K562 (cell line): ENCODE measurements at regions not wholly inside any gene's neighbourhood (a gene's known extent, or its start where the extent isn't known, plus 50 kb on each side); places are given as distances from the start of the nearest gene placed in this dataset.

Source experiments
- ATAC-seq: fragments of 200-7000 bp; cut with Tn5 transposase; 3 replicates; pipeline ENCODE4 v1.9.1; 2020; ENCODE audit warnings: moderate library complexity
- BruUV-seq: library from RNA; stranded (reverse); fragments of 400-500 nt; replicated peaks from 2 replicates; lab custom pipeline; 2021; lab: Mats Ljungman, UMichigan
- CTCF ChIA-PET: fragments of 300-600 bp; formaldehyde crosslinking; extraction: SDS; loops from one replicate; lab custom pipeline; 2021; ENCODE audit warnings: low intra/inter-chr PET ratio; lab: Yijun Ruan, JAX
- POLR2A ChIA-PET: fragments of 300-600, 350-650 bp; sonication (Branson Sonifier 250); formaldehyde crosslinking; extraction: SDS; loops from one replicate; lab custom pipeline; 2021; ENCODE audit warnings: antibody characterized with exemption, inconsistent platforms; lab: Yijun Ruan, JAX
- DNase-seq, 4 experiments: peaks; one replicate each; pipeline versions ENCODE4 v3.0.0 to v3.0.0-alpha.2; 2011 to 2018; ENCODE audit warnings: low spot score in 3 of 4, mixed read lengths in 3 of 4; ENCODE audit errors: extremely low read depth in 1 of 4
- FAIRE-seq: peaks from 2 replicates; lab custom pipeline; 2011; peaks lifted over from hg19 to GRCh38; lab: Jason Lieb, UNC
- H2AFZ ChIP-seq: 2 replicates; pipeline ENCODE4 v1.6.0; 2011; ENCODE audit warnings: low read depth, low read length, control low read depth, inconsistent platforms
- H3K27ac ChIP-seq: fragments of 200-600 bp; 3 replicates; pipeline ENCODE4 v1.8.0; 2011; ENCODE audit warnings: low read depth, mild to moderate bottlenecking, control low read depth, inconsistent platforms, low read length, moderate library complexity, mixed read lengths; ENCODE audit errors: extremely low read depth
- H3K27me3 ChIP-seq, 2 experiments: fragments of 300-600 bp in 1 of 2; 2 replicates in 1 of 2; 3 replicates in 1 of 2; pipeline versions ENCODE4 v1.6.0 to v1.8.0; 2011; ENCODE audit warnings: inconsistent platforms in 2 of 2, low read length in 2 of 2, mild to moderate bottlenecking in 1 of 2, mixed read lengths in 1 of 2, moderate library complexity in 1 of 2; ENCODE audit not compliant: control insufficient read depth in 2 of 2, insufficient read depth in 2 of 2
- H3K36me3 ChIP-seq: fragments of 300-600 bp; 3 replicates; pipeline ENCODE4 v1.8.0; 2011; ENCODE audit warnings: mild to moderate bottlenecking, low read length, inconsistent platforms; ENCODE audit not compliant: control insufficient read depth, insufficient read depth
- H3K4me1 ChIP-seq, 2 experiments: fragments of 200-600 bp in 1 of 2; replicated peaks in 1 of 2; 2 replicates in 1 of 2; 3 replicates in 1 of 2; pipeline versions ENCODE4 v1.5.1 to v1.8.0; 2011; ENCODE audit warnings: inconsistent platforms in 2 of 2, low read length in 2 of 2, mild to moderate bottlenecking in 1 of 2, mixed read lengths in 1 of 2, moderate library complexity in 1 of 2; ENCODE audit not compliant: control insufficient read depth in 2 of 2, insufficient read depth in 2 of 2
- H3K4me2 ChIP-seq: 2 replicates; pipeline ENCODE4 v1.6.1; 2011; ENCODE audit warnings: low read length, control low read depth, inconsistent platforms, mixed read lengths; ENCODE audit not compliant: insufficient read depth
- H3K4me3 ChIP-seq: fragments of 200-600 bp; sonication (generic), shearing (Covaris generic); 2 replicates; pipeline ENCODE4 v1.5.1; 2016; ENCODE audit warnings: control low read depth, inconsistent platforms
- H3K79me2 ChIP-seq: fragments of 200-600 bp; 3 replicates; pipeline ENCODE4 v1.8.0; 2011; ENCODE audit warnings: low read length, inconsistent platforms; ENCODE audit not compliant: control insufficient read depth, insufficient read depth
- H3K9ac ChIP-seq, 2 experiments: 2 replicates each; pipeline versions ENCODE4 v1.6.0 to v1.6.1; 2011; ENCODE audit warnings: low read depth in 2 of 2, low read length in 2 of 2, control low read depth in 1 of 2, inconsistent platforms in 1 of 2, mild to moderate bottlenecking in 1 of 2, mixed read lengths in 1 of 2; ENCODE audit not compliant: insufficient read depth in 1 of 2
- H3K9me1 ChIP-seq: one replicate; pipeline ENCODE4 v1.6.0; 2011; ENCODE audit warnings: inconsistent platforms, mild to moderate bottlenecking, low read length, moderate library complexity; ENCODE audit not compliant: control insufficient read depth, insufficient read depth
- H3K9me3 ChIP-seq: replicated peaks from 2 replicates; pipeline ENCODE4 v1.5.1; 2011; ENCODE audit warnings: low read depth, low read length, inconsistent platforms; ENCODE audit not compliant: control insufficient read depth, insufficient read depth
- H4K20me1 ChIP-seq: replicated peaks from 2 replicates; pipeline ENCODE4 v1.6.1; 2011; ENCODE audit warnings: low read length, inconsistent platforms, mixed read lengths; ENCODE audit not compliant: control insufficient read depth, insufficient read depth
- ADNP ChIP-seq: fragments of 200-800 bp; sonication (Bioruptor generic); IDR thresholded peaks from 2 replicates; pipeline ENCODE4 v1.6.1; 2016; ENCODE audit warnings: missing genetic modification characterization, missing compliant biosample characterization
- COPS2 ChIP-seq: fragments of 450-650 bp; conservative IDR thresholded peaks from 2 replicates; pipeline ENCODE4 v1.6.1; 2016; ENCODE audit warnings: mild to moderate bottlenecking, moderate library complexity
- DACH1 ChIP-seq: fragments of 450-650 bp; IDR thresholded peaks from 2 replicates; pipeline ENCODE4 v1.6.1; 2018; ENCODE audit not compliant: partially characterized antibody
- GATAD2A ChIP-seq: fragments of 450-650 bp; IDR thresholded peaks from 2 replicates; pipeline ENCODE4 v1.6.1; 2017
- HDGF ChIP-seq: fragments of 450-650 bp; IDR thresholded peaks from 2 replicates; pipeline ENCODE4 v1.6.1; 2016
- KDM2B ChIP-seq: fragments of 250-450 bp; sonication (Bioruptor Pico); IDR thresholded peaks from 2 replicates; pipeline ENCODE4 v1.8.0; 2021; ENCODE audit warnings: mild to moderate bottlenecking, moderate library complexity
- MAZ ChIP-seq, 2 experiments: fragments of 450-650 bp in 1 of 2; sonication (generic) in 1 of 2; formaldehyde crosslinking; IDR thresholded peaks in 1 of 2; conservative IDR thresholded peaks in 1 of 2; 2 replicates each; pipeline versions ENCODE4 v1.4.0 to v1.5.0; 2020; ENCODE audit warnings: mild to moderate bottlenecking in 1 of 2, missing genetic modification reagents in 1 of 2
- MCM2 ChIP-seq: fragments of 450-650 bp; IDR thresholded peaks from 2 replicates; pipeline ENCODE4 v1.6.1; 2017; ENCODE audit warnings: low read depth, mild to moderate bottlenecking
- MCM5 ChIP-seq: fragments of 450-650 bp; IDR thresholded peaks from 2 replicates; pipeline ENCODE4 v1.6.1; 2016; ENCODE audit warnings: low read depth
- NBN ChIP-seq: fragments of 450-650 bp; IDR thresholded peaks from 2 replicates; pipeline ENCODE4 v1.6.1; 2016; ENCODE audit warnings: low read depth, mild to moderate bottlenecking
- SIRT6 ChIP-seq: IDR thresholded peaks from one replicate; pipeline ENCODE4 v1.6.1; 2012; ENCODE audit warnings: low read depth, mild to moderate bottlenecking, control low read depth, inconsistent platforms, low read length, moderate library complexity
- SP2 ChIP-seq: IDR thresholded peaks from 2 replicates; pipeline ENCODE4 v1.6.1; 2011; ENCODE audit warnings: mild to moderate bottlenecking, low read depth, low read length, moderate library complexity; ENCODE audit not compliant: poor library complexity, severe bottlenecking; ENCODE audit errors: extremely low read depth
- XRCC3 ChIP-seq: fragments of 450-650 bp; IDR thresholded peaks from 2 replicates; pipeline ENCODE4 v1.6.1; 2017; ENCODE audit warnings: mild to moderate bottlenecking, moderate library complexity
- ZFP91 ChIP-seq: sonication (generic); formaldehyde crosslinking; IDR thresholded peaks from 2 replicates; pipeline ENCODE4 v1.8.0; 2022; ENCODE audit warnings: mild to moderate bottlenecking, missing genetic modification reagents
- ZNF174 ChIP-seq: fragments of 250-450 bp; sonication (Bioruptor Pico); IDR thresholded peaks from 2 replicates; pipeline ENCODE4 v1.4.0; 2020; ENCODE audit warnings: mild to moderate bottlenecking
- ZNF511 ChIP-seq: sonication (generic); formaldehyde crosslinking; IDR thresholded peaks from 2 replicates; pipeline ENCODE4 v1.8.0; 2022; ENCODE audit warnings: mild to moderate bottlenecking, missing genetic modification reagents
- in situ Hi-C: fragments of 300-500 bp; cut with MboI; formaldehyde crosslinking; loops from 4 replicates; pipeline ENCODE4 v1.15.0; 2018; ENCODE audit warnings: inconsistent platforms, mixed read lengths
- intact Hi-C: fragments of 100-400 bp; cut with micrococcal nuclease; formaldehyde crosslinking; loops from 2 replicates; pipeline ENCODE4 v1.14.2; 2022
- TF ChIP-seq, protein P1 (sequence below): fragments of 450-650 bp; IDR thresholded peaks from 2 replicates; pipeline ENCODE4 v1.6.1; 2018; ENCODE audit not compliant: partially characterized antibody
- TF ChIP-seq, protein P2 (sequence below): fragments of 450-650 bp; IDR thresholded peaks from 2 replicates; pipeline ENCODE4 v1.6.1; 2016; ENCODE audit warnings: borderline replicate concordance

DNA sequence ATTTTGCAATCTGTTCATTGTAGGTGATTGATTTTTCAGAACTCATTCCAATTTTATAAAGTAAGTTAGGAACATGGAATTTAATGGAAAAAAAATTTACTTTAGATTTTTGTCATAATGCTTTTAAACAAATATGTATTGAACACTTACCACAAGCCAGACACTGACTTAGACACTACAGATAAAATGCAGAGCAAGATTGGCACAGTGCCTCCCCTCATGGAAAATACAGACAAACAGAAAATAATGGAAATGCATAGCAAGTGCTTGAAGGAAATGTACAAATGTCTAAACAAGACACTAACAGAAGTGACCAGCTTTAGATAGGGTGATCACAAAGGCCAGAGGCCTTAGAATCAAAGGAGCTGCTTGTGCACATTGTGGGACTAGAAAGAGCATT is 260.5 kb upstream of the ADGRL2 start:
- no peaks in the 10 kb centered on the region for H3K4me1 ChIP-seq
- no peak overlapping the region for H2AFZ ChIP-seq
- no peaks in the 10 kb centered on the region for H4K20me1 ChIP-seq
- H3K4me2 ChIP-seq: no peak overlapping the region
- TF ChIP-seq XRCC3 (no peak), SP2 (no peak), GATAD2A (no peak), ADNP (tag) (no peak), MCM5 (no peak), SIRT6 (no peak), NBN (no peak), MCM2 (no peak), DACH1 (no peak), HDGF (no peak), KDM2B (no peak), MAZ (CRISPR knock-in tag; conservative IDR thresholded peaks at IDR 0.05 in 1 of 2, IDR thresholded peaks at IDR 0.05 in 1 of 2) (no peak), ZNF174 (CRISPR knock-in tag) (no peak), ZNF511 (no peak), ZFP91 (no peak), COPS2 (no peak)
- TF ChIP-seq, protein P1, sequence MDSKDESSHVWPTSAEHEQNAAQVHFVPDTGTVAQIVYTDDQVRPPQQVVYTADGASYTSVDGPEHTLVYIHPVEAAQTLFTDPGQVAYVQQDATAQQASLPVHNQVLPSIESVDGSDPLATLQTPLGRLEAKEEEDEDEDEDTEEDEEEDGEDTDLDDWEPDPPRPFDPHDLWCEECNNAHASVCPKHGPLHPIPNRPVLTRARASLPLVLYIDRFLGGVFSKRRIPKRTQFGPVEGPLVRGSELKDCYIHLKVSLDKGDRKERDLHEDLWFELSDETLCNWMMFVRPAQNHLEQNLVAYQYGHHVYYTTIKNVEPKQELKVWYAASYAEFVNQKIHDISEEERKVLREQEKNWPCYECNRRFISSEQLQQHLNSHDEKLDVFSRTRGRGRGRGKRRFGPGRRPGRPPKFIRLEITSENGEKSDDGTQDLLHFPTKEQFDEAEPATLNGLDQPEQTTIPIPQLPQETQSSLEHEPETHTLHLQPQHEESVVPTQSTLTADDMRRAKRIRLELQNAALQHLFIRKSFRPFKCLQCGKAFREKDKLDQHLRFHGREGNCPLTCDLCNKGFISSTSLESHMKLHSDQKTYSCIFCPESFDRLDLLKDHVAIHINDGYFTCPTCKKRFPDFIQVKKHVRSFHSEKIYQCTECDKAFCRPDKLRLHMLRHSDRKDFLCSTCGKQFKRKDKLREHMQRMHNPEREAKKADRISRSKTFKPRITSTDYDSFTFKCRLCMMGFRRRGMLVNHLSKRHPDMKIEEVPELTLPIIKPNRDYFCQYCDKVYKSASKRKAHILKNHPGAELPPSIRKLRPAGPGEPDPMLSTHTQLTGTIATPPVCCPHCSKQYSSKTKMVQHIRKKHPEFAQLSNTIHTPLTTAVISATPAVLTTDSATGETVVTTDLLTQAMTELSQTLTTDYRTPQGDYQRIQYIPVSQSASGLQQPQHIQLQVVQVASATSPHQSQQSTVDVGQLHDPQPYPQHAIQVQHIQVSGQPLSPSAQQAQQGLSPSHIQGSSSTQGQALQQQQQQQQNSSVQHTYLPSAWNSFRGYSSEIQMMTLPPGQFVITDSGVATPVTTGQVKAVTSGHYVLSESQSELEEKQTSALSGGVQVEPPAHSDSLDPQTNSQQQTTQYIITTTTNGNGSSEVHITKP: no peak
- TF ChIP-seq, protein P2, sequence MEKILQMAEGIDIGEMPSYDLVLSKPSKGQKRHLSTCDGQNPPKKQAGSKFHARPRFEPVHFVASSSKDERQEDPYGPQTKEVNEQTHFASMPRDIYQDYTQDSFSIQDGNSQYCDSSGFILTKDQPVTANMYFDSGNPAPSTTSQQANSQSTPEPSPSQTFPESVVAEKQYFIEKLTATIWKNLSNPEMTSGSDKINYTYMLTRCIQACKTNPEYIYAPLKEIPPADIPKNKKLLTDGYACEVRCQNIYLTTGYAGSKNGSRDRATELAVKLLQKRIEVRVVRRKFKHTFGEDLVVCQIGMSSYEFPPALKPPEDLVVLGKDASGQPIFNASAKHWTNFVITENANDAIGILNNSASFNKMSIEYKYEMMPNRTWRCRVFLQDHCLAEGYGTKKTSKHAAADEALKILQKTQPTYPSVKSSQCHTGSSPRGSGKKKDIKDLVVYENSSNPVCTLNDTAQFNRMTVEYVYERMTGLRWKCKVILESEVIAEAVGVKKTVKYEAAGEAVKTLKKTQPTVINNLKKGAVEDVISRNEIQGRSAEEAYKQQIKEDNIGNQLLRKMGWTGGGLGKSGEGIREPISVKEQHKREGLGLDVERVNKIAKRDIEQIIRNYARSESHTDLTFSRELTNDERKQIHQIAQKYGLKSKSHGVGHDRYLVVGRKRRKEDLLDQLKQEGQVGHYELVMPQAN: no peak
- H3K9me1 ChIP-seq: no peaks in the 10 kb centered on the region
- H3K4me3 ChIP-seq: no peak overlapping the region
- BruUV-seq: no TSS peak
- in situ Hi-C loops (no loop called here), intact Hi-C loops (no loop called here)
- ATAC-seq (no peak), DNase-seq (no peak), FAIRE-seq (no peak)
- POLR2A ChIA-PET: no interaction called here
- CTCF ChIA-PET: no interaction called here
- H3K9ac ChIP-seq: no peak overlapping the region
- no peak overlapping the region for H3K27ac ChIP-seq
- no peaks in the 10 kb centered on the region for H3K9me3 ChIP-seq
- no peaks in the 10 kb centered on the region for H3K27me3 ChIP-seq
- H3K36me3 ChIP-seq: no peaks in the 10 kb centered on the region
- no peaks in the 10 kb centered on the region for H3K79me2 ChIP-seq
